ENCODE measurements at regions not wholly inside any gene's neighbourhood (a gene's known extent, or its start where the extent isn't known, plus 50 kb on each side); places are given as distances from the start of the nearest gene placed in this dataset.

- Histone ChIP-seq H3K27ac (ENCODE audit: low read depth, low read length, poor library complexity, severe bottlenecking) (no peak overlapping the region), H3K27me3 (replicated peaks; ENCODE audit: insufficient read depth, low read depth, low read length, poor library complexity) (peaks cover 88% of the 10 kb centered on the region), H3K4me3 (ENCODE audit: low read depth, low read length, poor library complexity, severe bottlenecking) (no peak overlapping the region), H3K36me3 (ENCODE audit: insufficient read depth, low read length, poor library complexity, severe bottlenecking) (no peaks in the 10 kb centered on the region), H3K4me1 (ENCODE audit: insufficient read depth, low read length, poor library complexity, severe bottlenecking) (no peaks in the 10 kb centered on the region), H3K9me3 (ENCODE audit: low read depth, low read length, poor library complexity, severe bottlenecking) (no peaks in the 10 kb centered on the region)
- ChIA-PET POLR2A (ENCODE audit: low non-redundant PET) (interaction anchor here (0.6 kb wide), 3 partner anchors 30 to 617 kb away, joined by 3 to 6 read pairs (median 3); no protein-coding TSS in a partner anchor), CTCF (no interaction called here)
- TF ChIP-seq CTCF (conservative IDR thresholded peaks at IDR 0.05; ENCODE audit: low read depth, low read length) (no peak), EZH2 (IDR thresholded peaks at IDR 0.05; ENCODE audit: borderline replicate concordance, low read depth, low read length, poor library complexity, severe bottlenecking) (no peak)
- intact Hi-C loops (cut with micrococcal nuclease; ENCODE audit: unreplicated experiment) = no loop called here
- BruUV-seq (replicated peaks) = no TSS peak
- DNase-seq (ENCODE audit: low spot score) = peak; percentile 87
Observed at GRCh38 chr6:90787446-90787845, 200.6 kb upstream of the MAP3K7 start.

GRCh38 chr6:90780778-90781177, 193.9 kb upstream of the MAP3K7 start:
- POLR2A ChIA-PET (ENCODE audit: low non-redundant PET) = no interaction called here
- Histone ChIP-seq H3K36me3 (ENCODE audit: insufficient read depth, low read length, poor library complexity, severe bottlenecking) (no peaks in the 10 kb centered on the region), H3K4me1 (ENCODE audit: insufficient read depth, low read length, poor library complexity, severe bottlenecking) (no peaks in the 10 kb centered on the region), H3K4me3 (ENCODE audit: low read depth, low read length, poor library complexity, severe bottlenecking) (no peak overlapping the region), H3K27ac (ENCODE audit: low read depth, low read length, poor library complexity, severe bottlenecking) (no peak overlapping the region), H3K27me3 (replicated peaks; ENCODE audit: insufficient read depth, low read depth, low read length, poor library complexity) (peaks cover 98% of the 10 kb centered on the region), H3K9me3 (ENCODE audit: low read depth, low read length, poor library complexity, severe bottlenecking) (no peaks in the 10 kb centered on the region)
- no peak for DNase-seq (ENCODE audit: low spot score)
- no TSS peak for BruUV-seq (replicated peaks)
- CTCF ChIA-PET = no interaction called here
- TF ChIP-seq EZH2 (IDR thresholded peaks at IDR 0.05; ENCODE audit: borderline replicate concordance, low read depth, low read length, poor library complexity, severe bottlenecking) (no peak), CTCF (conservative IDR thresholded peaks at IDR 0.05; ENCODE audit: low read depth, low read length) (no peak)
- intact Hi-C loops (cut with micrococcal nuclease; ENCODE audit: unreplicated experiment) = no loop called here

GRCh38 chr6:90780141-90780540, 193.3 kb upstream of the MAP3K7 start:
- no peak overlapping the region for H3K4me3 ChIP-seq (ENCODE audit: low read depth, low read length, poor library complexity, severe bottlenecking)
- TF ChIP-seq CTCF (conservative IDR thresholded peaks at IDR 0.05; ENCODE audit: low read depth, low read length) (no peak), EZH2 (IDR thresholded peaks at IDR 0.05; ENCODE audit: borderline replicate concordance, low read depth, low read length, poor library complexity, severe bottlenecking) (no peak)
- CTCF ChIA-PET = no interaction called here
- no peaks in the 10 kb centered on the region for H3K4me1 ChIP-seq (ENCODE audit: insufficient read depth, low read length, poor library complexity, severe bottlenecking)
- intact Hi-C loops (cut with micrococcal nuclease; ENCODE audit: unreplicated experiment) = no loop called here
- DNase-seq (ENCODE audit: low spot score) = no peak
- peaks cover 98% of the 10 kb centered on the region for H3K27me3 ChIP-seq (replicated peaks; ENCODE audit: insufficient read depth, low read depth, low read length, poor library complexity)
- BruUV-seq (replicated peaks) = no TSS peak
- H3K9me3 ChIP-seq (ENCODE audit: low read depth, low read length, poor library complexity, severe bottlenecking) = no peaks in the 10 kb centered on the region
- POLR2A ChIA-PET (ENCODE audit: low non-redundant PET) = interaction anchor here (0.7 kb wide), 1 partner anchor 301 kb away, joined by 3 read pairs; no protein-coding TSS in a partner anchor
- no peaks in the 10 kb centered on the region for H3K36me3 ChIP-seq (ENCODE audit: insufficient read depth, low read length, poor library complexity, severe bottlenecking)
- no peak overlapping the region for H3K27ac ChIP-seq (ENCODE audit: low read depth, low read length, poor library complexity, severe bottlenecking)

Measured in A673 (cell line).